UCSD-AML1 (cell line): ENCODE measurements at regions not wholly inside any gene's neighbourhood (a gene's known extent, or its start where the extent isn't known, plus 50 kb on each side); places are given as distances from the start of the nearest gene placed in this dataset.

Experiments used
- DNase-seq: peaks from one replicate; lab custom pipeline; 2025; ENCODE audit not compliant: unreplicated experiment; lab: John Stamatoyannopoulos, UW

- DNase-seq = no peak
These were observed 313.1 kb downstream of the C11orf87 start for GRCh38 chr11:109735128-109735527.

- no peak for DNase-seq
These were observed 317.4 kb downstream of the C11orf87 start for GRCh38 chr11:109739379-109739778.

GRCh38 chr11:109745996-109746625, 324.1 kb downstream of the C11orf87 start:
- DNase-seq = no peak

GRCh38 chr11:109747839-109748238, 325.8 kb downstream of the C11orf87 start:
- no peak for DNase-seq

DNA sequence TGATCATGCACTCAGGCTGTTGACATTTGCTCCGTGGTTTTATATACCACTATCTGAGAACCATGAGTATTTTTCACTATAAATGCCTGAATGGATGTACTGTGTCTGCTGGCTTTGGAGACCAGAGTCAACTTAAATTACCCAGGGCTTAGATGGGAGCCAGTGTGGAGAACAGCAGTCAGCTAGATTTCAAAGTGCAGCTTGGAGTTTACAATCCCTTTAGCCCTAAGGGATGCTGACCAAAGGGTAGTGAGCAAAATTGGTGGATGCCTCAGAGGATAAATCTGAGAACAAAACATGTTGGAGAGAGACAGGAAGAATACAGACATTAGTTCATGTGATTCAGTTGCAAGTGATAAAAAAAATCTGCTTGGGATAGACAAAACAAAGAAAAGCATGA, 327.5 kb downstream of the C11orf87 start:
- DNase-seq = no peak

GRCh38 chr11:109750964-109751363, 329.0 kb downstream of the C11orf87 start:
- no peak for DNase-seq

DNA sequence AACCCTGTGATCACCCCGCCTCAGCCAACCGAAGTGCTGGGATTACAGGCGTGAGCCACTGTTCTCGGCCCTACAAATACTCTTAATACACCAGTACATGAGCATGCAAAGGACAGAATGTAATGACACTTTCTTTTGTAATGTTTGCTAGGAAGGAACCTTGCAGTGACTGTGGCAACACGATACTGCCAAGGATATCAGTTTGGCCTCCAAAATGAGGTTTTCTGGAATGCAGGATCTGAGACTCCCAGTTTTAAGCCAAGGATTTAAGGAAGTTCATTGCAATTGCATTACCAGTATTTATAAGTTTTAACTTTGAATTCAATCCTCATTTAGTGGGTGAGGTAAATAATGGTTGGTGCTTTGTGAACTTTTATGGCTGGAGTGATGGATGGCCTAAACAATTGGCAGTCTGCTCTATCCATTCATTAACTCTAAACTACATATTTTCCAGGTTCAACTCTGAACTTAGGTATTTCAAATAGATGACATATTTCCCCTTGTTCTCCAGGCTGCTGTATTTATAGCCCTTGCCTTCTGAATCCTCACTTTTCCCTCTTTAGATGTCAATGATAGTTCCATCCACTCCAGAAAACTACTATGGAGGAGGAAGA, 330.3 kb downstream of the C11orf87 start:
- no peak for DNase-seq

GRCh38 chr11:109756521-109756920, 334.5 kb downstream of the C11orf87 start:
- no peak for DNase-seq

- DNase-seq = no peak
These were observed 335.0 kb downstream of the C11orf87 start for GRCh38 chr11:109756951-109757350.

DNA sequence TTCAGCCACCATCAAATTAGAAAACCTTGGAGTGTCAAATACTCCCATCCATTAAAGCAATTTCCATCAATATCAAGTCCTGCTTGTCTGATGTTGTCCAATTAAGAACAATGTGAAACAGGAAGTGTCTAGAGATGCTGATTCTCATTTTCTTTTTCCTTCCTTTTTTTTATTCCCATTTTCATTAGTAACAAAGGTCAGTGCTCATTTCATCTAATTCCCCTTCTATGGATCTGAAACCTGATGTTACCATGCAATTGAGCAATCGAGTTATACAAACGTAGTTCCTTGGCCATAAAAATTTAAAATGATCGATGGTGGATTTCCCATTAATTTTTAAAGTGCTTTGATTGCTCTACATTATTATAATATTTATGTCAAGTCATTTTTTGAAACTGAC, 330.6 kb upstream of the ZC3H12C start:
- no peak for DNase-seq

- no peak for DNase-seq
These were observed 327.4 kb upstream of the ZC3H12C start for GRCh38 chr11:109765709-109766311.

GRCh38 chr11:109769858-109770257, 323.3 kb upstream of the ZC3H12C start:
- DNase-seq = no peak

GRCh38 chr11:109770323-109770722, 322.9 kb upstream of the ZC3H12C start:
- no peak for DNase-seq

GRCh38 chr11:109772892-109773291, 320.3 kb upstream of the ZC3H12C start:
- DNase-seq = no peak

- no peak for DNase-seq
These were observed 317.5 kb upstream of the ZC3H12C start for GRCh38 chr11:109775686-109776085.

GRCh38 chr11:109783014-109783413, 310.2 kb upstream of the ZC3H12C start:
- no peak for DNase-seq

- DNase-seq = no peak
These were observed 309.4 kb upstream of the ZC3H12C start for GRCh38 chr11:109783840-109784239.

- no peak for DNase-seq
These were observed 308.7 kb upstream of the ZC3H12C start for GRCh38 chr11:109784536-109784935.

DNA sequence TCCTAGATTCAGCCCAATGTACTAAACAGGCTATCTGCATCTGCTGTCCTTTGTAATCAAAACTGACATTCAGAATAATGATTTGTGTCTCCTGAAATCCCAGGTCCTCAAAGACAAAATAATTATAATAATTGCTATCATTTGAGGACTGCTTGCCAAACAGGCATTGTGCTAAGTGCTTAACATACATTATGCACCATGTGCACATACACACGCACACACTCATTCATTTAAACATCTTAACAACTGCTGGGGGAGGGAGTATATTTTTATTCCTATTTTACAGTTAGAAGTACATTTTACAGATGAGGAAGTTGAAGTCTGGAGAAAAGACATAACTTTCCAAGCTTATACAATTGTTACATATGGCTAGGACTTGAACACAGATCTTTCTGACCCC, 308.0 kb upstream of the ZC3H12C start:
- no peak for DNase-seq

GRCh38 chr11:109785714-109786113, 307.5 kb upstream of the ZC3H12C start:
- no peak for DNase-seq

DNA sequence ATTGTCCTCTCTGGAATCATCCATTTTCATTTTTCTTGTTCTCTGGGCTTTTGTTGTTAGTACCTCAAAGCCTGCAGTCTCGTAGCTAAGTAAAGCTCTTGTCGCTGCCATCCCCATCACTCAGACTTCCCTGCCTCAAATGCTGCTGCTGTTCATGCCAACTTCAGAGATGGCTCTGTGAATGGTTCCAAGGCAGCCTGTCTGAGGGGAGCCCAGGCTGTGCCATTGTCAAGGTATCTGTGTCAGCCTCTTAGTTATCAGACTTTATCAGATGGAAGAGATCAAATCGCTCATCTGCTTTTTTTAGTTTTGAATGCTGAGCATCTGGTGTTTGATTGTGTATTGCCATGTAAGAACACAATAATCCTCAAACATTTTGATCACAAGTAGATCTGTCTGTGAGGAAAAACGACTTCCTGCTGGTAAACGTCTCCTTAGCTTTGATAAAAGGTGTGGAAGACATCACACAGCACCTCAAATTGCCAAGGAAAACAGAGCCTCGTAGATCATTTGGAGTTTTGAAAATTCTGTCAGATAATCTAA, 304.2 kb upstream of the ZC3H12C start:
- no peak for DNase-seq

DNA sequence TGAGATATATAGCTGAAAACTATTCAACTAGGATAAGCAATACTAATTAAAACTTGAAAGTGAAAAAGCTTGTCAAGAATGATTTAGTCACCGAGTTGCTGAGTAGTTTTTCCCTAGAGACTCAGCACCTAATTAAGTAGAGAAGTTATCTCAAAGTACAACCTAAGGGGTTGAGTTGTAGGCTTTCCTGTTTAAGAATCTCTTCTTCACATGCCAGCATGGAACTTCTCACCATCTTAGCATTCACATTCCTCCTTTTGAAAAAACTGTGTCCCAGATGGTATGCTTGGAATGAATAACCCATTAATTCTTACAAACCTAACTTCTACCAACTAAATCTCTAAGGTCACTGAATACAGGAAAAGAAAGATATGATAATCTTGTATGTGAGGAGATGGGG, 303.3 kb upstream of the ZC3H12C start:
- no peak for DNase-seq
